Tongue (tissue), 1 donor: ENCODE measurements at regions not wholly inside any gene's neighbourhood (a gene's known extent, or its start where the extent isn't known, plus 50 kb on each side); places are given as distances from the start of the nearest gene placed in this dataset.
"Not testable (repeated sequence)": the region's sequence is repeated elsewhere in the genome, so short reads cannot be mapped to it uniquely, and the experiment has no call there.

ENCODE experiments used
- DNase-seq: peaks from one replicate; pipeline ENCODE4 v3.0.0-alpha.2; 2015

DNA sequence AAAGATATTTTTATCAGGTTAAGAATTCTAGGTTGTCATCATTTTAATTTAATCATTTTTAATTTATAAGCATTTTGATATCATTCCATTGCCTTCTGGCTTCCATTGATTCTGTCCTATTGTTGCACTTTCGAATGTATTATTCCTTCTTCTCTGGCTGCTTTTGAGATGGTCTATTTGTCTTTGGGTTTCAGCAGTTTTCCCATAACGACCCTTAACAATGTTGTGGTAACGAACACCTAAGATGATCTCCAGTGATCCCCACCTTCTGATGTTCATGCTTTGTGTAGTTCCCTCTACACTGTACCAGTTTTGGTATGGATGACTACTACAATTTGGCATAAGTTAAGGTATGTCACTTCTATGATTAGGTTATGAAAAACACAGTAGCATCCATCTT, 59.9 kb downstream of the MINAR1 start:
- no peak for DNase-seq

DNA sequence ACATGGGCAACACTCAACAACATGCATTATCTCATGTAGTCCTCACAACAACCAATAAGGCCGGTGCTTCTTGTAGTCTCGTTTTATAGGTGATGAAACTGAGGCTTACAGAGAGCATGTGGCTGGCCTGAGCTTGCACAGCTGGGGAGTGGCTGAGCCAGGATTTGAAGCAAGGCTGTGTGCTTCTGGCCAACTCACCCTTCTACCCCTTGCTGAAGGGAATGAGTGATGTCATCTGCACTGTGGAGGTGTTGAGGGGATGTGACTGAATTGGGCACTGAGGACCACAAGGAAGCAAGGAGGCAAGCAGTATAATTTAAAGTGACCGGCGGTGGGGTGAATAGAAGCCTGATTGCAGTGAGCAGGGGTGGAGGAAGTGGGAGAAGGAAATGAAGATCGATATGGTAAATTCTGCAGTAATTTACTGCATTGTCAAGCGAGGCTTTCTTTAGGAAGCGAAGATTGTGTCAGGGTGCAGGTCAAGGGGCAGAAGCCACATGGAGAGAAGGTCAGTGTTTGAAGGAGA, 62.3 kb downstream of the MINAR1 start:
- DNase-seq, result no peak

- DNase-seq, result no peak
These were observed 63.0 kb downstream of the MINAR1 start for GRCh38 chr15:79494963-79495755.

DNA sequence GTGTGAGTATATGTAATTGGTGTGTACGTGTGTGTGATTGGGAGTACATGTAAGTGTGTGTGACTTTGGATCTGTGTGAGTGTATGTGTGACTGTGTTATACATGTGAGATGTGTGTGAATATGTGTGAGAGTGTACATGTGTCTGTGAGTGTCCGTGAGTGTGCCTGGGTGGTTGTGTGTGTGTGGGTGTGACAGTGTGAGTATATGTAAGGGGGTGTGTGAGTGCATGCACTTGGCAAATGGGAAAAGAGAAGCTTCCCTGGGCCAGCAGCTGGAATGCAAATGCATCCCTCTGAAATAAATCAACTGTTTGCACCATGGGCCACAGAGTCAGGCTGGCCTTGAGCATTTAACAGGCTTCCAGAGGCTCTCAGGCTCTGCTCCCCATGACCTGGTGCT, 63.6 kb downstream of the MINAR1 start:
- DNase-seq, result no peak

DNA sequence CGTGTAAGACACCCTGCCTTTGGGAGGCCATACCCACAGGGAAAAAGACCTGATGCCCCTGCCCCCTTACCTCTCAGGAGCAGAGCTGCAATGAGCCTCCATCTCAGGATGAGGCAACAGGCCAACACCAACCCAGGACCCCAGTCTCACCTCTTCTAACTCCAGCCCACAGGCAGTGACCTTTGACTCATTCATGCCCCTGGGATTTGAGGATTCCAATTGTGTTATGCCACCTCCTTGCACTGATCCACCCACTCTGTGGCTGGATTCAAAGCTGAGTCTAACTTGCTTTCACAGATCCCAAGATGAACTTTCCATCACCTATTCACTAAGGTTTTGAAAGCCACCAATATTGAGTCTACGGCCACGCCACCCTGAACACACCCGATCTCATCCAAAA, 64.7 kb downstream of the MINAR1 start:
- no peak for DNase-seq

- DNase-seq, result no peak
These were observed 69.0 kb downstream of the MINAR1 start for GRCh38 chr15:79501086-79501485.

DNA sequence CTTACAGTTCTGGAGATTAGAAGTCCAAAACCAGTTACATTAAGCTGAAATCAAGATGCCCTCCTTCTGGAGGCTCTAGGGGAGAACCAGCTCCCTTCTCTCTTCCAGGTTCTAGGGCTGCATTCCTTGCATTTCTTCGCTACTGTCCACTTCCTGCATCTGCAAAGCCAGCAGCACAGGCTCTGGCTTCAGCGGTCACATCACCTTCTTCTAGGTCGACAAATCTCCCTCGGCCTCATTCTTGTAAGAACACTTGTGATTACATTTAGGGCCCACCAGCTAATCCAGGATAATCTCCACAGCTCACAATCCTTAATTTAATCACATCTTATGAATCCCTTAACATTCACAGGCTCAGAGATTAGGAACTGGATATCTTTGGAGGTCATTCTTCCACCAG, 73.8 kb downstream of the MINAR1 start:
- DNase-seq, result no peak

- not testable (repeated sequence) for DNase-seq
These were observed 80.7 kb downstream of the MINAR1 start for GRCh38 chr15:79512844-79513243.

DNA sequence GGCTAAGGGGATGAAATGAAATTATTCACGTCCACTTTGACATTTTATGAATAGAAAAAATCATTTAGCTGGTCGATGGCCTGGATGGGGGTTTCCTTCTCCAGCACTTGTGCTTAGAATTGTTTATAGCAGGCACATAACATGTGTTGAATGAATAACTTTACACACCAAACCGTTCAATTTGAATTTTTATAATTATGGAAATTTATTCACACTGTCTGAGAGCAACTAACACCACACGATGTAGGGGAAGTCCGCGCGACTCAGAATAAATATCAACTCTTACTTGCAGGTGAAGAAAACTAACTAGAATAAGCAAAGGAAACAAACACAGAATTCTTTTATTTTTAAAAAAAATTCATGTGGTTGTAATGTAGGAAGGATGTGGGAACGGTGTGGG, 81.3 kb downstream of the MINAR1 start:
- no peak for DNase-seq

GRCh38 chr15:79513940-79514339, 81.8 kb downstream of the MINAR1 start:
- DNase-seq, result no peak

- no peak for DNase-seq
These were observed 83.3 kb downstream of the MINAR1 start for GRCh38 chr15:79515300-79516027.

- no peak for DNase-seq
These were observed 84.0 kb downstream of the MINAR1 start for GRCh38 chr15:79516155-79516554.

DNA sequence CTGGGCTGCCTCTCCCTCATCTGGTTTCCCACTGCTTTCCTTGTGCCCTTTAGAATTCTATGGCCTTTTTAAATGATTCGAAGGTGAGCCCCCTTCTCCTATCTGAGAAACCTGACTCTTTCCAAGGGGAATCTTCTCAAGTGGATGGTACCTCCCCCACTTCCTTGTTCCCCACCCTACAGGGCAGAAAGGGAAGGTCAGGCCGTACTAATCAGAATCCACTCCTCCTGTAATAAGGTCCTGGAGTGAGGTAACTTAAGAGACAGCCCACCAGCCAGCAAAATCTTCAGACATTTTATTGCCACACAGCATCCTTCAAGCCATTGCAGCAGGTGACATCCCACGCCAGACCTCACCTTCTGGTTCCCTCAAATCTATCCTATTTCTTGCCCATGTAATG, 84.5 kb downstream of the MINAR1 start:
- DNase-seq, result no peak

DNA sequence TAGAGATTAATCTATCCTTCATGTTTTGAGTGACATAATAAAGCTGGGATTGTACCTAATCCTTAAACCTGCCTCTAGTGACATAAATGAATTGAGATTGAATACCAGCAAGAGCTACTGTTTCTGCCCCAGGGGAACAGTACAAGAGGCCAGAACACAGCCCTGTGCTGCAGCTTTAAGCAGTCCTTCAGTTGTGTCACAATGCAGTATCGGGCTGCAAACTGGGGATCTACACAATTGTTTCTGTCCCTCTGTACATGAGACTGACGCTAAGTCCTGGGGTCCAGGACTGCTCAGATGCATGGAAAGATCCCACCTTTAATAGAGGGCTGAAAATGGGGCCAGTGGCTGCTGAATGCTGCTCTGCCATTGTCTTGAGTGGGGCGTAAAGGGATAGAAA, 87.5 kb downstream of the MINAR1 start:
- no peak for DNase-seq

- no peak for DNase-seq
These were observed 88.5 kb downstream of the MINAR1 start for GRCh38 chr15:79520654-79521053.

DNA sequence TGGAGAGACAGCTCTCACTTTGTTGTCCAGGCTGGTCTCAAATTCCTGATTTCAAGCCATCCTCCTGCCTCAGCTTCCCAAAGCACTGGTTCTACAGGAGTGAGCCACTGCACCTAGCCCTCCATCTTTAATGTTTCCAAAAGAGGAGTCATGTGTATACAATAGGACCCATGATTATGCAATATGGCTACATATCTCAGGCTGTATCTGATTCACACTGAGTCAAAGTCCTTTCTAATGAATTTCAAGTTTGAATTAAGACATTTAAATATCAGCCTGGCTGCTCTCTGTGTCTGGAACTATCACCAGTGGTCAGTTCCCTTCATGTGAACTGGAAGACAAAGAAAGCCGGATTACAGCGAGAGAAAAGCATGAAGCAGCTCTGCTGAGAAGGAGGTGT, 90.5 kb downstream of the MINAR1 start:
- DNase-seq, result no peak

- no peak for DNase-seq
These were observed 91.1 kb downstream of the MINAR1 start for GRCh38 chr15:79523266-79523665.

DNA sequence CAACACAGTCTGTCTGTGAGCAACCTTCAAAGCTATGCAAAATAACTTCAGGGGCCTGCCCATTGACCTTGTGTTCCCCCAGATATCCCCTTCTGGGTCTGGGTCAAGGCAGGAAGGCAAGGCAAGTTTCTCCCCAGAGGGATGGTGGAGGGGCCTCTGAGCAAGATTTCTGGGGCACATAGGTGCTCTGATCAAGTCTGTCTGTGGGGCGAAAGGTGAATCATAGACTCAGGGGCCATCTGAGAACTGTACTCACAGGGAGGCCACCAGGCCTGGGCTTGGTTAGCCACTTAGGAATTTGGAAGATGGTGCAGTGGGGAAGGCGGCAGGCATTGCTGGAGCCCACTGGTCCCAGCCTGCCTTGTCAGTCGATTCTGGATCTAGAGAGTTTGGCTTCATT, 92.4 kb downstream of the MINAR1 start:
- DNase-seq, result no peak

- no peak for DNase-seq
These were observed 94.2 kb downstream of the MINAR1 start for GRCh38 chr15:79526376-79526775.

- no peak for DNase-seq
These were observed 95.7 kb downstream of the MINAR1 start for GRCh38 chr15:79527821-79528220.

GRCh38 chr15:79529157-79529785, 97.1 kb downstream of the MINAR1 start:
- DNase-seq, result no peak

DNA sequence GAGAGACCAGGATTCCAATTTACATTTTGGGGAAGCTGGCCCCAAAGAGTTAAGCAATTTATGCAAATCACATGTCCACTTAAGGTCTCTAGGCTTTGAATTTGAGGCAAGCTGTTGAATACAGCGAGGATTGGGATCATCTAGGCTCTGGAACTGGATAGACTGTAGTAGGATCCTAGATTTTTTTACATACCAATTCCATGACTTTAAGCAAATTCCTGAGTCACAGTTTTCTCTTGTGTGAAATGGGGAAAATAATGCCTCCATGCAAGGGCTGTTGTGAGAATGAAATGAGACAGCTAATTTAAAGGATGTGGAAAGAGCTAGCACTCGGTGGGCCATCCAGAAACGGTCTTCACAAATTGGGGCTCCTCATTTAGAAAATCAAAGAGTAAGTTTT, 103.4 kb downstream of the MINAR1 start:
- DNase-seq, result no peak

GRCh38 chr15:79538527-79538926, 106.4 kb downstream of the MINAR1 start:
- no peak for DNase-seq
